ELR (cell line): ENCODE measurements at regions not wholly inside any gene's neighbourhood (a gene's known extent, or its start where the extent isn't known, plus 50 kb on each side); places are given as distances from the start of the nearest gene placed in this dataset.
A peak's percentile ranks its signal among the peaks of the same experiment; 100 is the strongest.
"Not testable (repeated sequence)": the region's sequence is repeated elsewhere in the genome, so short reads cannot be mapped to it uniquely, and the experiment has no call there.

ENCODE experiments used
- DNase-seq: peaks from one replicate; pipeline ENCODE4 v3.0.0-alpha.2; 2015; ENCODE audit warnings: low read depth

DNA sequence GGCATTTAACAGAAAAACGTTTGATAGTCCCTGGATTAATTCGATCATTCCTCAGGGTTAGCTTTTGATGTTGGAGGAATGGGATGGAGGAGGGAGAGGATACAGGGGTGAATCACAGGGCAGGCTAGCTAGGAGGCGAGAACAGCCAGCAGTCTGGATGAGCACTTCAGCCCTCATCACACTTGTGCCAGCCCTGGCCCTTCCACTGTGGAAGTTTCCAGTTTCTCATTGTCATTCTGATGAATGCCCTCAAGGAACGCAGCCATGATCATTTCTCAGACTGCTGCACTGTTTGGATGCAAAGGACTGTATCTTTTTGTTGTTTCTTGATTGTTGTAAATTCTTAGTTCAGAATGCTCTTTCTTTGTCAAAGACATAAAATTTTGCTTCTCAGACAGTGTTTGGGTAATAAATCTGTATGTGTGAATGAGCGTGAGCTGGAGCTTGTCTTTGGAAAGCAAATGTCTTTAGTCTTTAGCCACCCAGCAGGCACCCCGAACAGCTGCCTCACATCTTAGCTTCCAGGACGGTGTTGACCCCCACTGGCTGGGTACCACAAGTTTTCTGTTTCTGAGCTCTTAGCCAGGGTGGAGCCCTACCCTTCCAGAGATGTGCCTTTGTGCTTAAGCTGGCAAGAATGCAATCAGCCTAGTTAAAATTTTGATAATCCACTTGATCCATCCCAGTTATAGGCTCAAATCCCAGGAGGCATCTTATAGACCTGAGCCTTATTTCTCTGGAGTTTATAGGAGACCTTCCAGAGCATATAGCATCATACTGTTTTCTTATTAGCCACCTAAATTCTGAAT, 121.1 kb downstream of the PDCD6IP start:
- no peak for DNase-seq

DNA sequence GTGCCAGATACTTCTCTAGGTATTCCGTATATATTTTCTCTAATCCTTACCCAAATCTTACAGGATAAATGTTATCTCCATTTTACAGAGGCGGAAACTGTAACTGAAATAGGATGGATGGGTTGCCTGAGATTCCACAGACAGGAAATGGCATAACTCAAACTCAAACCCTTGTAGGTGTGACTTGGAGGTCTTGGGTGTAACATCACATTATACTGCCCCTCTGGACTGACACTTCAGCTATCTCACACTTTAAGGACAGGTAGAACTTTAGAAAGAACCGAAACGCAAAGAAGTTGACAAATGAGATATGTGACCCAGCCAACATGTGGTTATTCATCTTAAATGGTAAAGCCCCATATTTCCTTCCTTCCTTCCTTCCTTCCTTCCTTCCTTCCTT, 122.1 kb downstream of the PDCD6IP start:
- no peak for DNase-seq

DNA sequence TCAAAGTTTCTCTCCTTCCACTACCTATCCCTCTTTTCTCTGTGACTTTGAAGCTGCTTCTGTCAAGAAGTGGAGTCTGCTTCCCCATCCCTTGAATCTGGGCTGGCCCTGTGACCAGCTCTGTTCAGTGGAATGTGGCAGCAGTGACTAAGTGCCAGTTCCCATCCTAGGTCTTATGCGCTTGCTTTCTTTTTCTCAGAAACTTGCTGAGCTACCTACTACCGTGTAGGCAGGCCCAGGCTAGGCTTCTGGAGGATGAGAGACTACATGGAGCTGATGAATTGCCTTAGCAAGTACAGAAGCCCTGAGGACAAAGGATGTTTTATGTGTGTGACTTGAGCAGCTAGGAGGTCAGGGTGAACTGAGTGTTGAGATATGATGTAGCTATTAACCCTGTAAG, 123.2 kb downstream of the PDCD6IP start:
- no peak for DNase-seq

DNA sequence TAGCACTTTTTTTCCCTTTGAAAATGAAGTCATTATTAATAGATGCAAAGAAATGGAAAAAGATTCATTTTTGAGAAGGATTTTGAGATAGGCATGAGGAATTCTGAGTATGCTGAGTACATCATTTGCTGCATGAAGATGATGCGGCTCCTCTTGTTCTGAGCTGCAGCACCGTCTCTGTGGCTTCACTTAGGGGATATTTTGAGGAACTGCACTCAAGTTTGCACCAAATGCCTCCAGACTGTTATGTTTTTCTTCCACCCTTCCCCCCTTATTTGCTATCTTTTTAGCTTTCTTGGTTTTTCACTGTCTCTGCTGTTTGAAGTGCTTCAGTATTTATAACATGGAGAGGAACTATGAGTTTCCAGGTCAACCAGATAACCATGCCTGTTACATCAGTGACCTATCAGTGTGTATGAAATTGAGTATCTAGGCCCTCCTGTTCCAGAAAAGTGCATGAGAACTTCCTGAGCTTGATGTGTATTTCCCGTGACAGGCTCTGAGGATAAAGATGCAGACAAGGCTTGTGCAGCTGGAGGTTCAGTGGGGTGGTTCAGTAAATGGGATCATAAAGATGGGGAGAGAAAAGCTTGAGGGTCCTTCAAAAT, 128.7 kb downstream of the PDCD6IP start:
- no peak for DNase-seq

DNA sequence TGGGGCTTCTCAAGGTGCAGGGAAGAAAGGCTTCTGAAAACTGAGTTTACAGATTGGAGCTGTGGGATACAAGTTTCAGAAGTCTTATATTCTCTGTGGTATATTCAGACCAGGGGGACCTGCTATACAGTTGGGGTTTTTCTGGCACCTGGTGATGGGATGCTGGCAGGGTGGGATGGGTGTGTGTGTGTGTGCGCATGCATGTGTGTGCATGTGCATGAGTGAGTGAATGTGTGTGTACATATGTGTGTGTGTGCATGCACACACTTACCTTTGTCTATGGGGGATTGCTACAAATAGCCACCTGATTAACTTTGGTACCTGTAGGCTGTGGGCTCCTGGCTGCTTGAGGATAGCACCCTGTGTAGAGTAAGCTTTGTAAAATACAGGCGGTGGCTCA, 131.4 kb downstream of the PDCD6IP start:
- DNase-seq: no peak

DNA sequence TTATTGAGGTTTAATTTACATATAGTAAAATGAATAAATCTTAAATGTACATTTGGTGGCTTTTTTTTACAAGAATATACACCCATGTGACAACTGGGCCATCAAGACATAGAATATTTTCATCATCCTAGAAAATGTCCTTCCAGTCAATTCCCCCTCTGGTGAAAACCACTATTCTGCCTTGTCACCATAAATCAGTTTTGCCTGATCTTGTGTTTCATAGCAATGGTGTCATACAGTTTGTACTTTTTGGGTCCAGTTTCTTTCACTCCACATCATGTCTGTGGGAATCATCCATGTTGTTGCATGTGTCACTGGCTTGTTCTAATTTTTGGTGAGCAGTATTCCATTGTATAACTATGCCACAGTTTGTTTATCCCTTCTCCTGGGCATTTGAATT, 133.1 kb downstream of the PDCD6IP start:
- no peak for DNase-seq

DNA sequence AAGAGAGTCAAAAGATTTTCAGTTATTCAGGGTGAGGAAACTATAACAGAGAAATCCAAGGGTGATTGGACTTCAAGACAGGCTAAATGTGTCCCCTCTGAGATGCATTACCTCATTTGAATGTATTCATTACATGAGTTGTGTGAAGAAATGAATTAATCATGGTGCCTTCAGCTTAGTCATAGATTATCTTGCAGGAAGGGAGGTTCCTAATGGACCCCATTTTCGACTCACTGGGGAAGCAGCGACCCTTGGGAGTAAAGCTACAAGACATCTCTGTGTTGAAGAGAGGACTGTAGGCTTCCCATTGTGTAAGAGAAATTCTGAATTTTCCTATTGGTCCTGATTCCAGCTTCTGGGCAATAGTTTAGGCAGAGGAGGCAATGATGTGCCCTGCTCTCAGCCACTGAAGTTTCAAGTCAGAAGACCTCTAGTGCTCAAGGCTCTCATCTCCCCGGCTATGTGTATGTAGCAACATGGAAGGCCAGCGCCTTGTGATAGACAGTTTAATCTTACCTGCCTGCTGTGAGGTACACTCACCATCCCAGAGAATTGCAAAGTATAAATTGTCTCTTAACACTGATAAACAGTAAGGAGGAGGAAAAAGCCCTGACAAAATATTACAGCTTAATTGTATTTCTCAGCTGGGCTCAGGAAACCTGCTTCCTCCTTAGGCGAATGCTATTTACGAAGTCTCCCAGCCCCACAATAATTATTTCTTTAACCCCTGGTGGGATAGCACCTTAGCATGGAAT, 133.8 kb downstream of the PDCD6IP start:
- no peak for DNase-seq

DNA sequence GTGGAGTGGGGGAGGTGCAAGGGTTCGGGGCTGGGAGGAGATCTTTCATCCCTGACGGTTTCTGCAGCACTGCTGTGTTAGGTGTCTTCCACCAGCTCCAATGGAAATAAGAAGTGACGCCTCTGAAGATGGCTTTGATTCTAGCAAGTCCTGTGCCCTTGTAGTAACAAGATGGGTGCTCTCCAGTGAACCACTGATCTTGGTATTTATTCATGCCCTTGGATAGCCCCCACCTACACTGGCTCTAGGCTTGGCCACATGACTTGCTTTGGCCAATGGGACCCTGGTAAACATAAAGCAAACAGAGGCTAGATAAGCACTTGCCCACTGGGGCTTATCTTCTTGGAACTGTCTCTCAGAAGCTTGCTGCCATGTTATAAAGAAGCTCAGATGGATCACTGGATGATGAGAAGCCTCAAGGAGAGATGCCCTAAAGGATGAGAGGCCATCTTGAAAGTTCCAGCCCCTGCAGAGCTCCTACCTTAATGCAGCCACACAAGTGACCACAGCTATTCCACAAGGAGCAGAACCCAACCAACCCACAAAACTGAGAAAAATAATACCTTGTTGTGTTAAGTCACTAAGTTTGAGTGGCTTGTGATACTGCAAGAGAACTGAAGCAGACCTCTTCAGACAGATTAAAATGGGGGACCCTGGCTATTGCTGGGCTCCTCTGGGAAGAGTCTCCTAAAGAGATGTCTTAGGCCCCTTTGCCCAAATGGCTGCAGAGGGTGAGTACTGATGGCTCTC, 137.9 kb downstream of the PDCD6IP start:
- no peak for DNase-seq

DNA sequence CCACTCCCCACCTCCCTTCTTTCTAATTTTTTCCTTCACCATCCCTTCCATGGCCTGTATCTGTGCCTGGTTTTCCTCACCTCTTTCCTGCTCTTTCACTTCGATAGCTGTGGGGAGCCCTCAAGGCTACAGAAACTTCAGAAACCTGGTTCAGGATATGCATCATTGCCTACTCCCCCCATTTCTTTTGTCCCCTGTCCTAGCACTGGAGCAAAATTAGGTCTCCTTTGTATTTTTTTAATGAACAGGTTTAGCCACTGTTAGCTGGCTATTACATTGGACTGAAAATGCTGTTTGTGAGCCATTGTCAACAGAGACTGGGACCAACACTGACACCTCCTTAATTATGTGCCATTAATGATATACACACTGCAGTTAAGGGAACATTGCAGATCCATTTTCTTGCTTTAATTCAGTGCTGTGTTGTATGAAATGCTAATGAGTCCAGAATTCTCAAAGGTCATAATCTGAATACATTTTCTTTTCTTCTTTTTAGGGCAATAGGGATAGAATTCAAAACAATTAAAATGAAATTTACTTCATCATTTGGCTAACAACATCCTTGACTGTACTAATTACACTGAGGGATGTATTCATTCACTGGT, 138.6 kb downstream of the PDCD6IP start:
- no peak for DNase-seq

DNA sequence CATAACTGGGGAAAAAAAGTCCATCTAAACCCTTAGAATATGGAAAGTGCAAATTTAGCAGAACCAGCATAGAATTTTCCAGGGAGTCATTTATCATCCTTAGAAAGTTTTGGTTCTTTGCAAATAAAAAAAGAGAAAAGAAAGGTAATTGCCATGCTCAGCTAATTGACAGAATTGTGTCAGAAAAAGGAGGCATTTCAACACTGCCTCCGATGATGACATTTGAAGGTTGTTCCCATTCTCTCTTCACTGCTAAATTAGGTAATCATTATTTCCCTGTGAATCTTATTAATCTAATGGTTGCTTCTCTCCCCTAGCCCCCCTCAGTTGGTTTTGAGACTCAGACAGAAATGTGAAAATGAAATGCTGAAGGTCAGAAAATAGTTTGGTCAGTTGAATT, 139.2 kb downstream of the PDCD6IP start:
- no peak for DNase-seq

DNA sequence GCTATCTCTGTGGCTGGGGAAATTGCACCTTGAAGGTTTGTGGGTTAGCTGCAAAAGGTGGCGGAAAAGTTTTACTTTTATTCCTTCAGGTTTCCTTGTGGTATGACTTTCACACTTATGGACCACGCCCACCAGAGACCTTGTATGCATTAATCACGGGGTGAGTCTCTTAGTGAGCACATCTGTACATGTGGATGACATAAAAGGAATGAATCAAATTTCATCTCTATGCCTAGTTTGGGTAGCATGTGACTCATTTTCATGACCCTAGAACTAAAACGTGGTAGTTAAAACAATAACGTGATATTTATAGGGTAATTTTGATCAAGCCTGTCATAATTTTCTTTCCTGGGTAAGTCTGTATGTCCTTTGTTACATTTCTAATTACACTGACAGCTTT, 141.7 kb downstream of the PDCD6IP start:
- DNase-seq: peak; percentile 47

DNA sequence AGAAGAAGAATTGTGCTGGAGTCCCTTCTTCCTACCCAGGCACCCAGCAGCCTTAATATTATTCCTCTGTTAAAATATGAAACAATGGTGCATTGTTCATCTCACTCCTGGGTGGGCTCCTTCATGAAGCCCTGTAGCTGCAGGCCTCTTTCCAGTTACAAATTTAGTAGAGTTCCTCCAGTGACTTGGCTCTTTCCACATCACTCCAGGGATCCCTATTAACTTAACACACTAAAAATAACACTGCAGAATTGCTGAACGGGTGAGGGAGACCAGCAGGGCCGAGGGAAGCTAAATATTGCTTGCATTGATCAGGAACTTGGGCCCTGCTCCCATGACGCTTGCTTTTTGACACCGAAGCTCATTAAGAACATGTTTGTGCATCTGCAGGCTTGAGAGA, 142.3 kb downstream of the PDCD6IP start:
- no peak for DNase-seq

DNA sequence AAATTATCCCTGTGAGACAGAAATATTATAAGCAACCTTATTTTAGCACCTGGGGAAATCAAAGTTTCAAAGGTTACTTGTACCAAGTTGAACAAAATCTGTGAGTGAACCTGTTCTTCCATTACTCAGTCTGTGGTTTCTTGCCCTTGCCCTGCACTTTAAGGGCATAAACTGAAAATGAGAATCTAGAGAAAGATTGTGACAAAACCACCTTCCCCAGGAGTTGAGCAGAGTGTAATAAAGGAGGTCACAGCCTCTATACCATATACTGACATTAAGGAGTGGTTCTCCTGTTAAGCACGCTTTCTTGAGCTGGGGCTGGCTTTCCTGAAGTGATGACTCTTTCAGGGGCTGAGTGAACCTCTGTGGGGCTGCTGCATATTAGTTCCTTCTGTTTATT, 143.4 kb downstream of the PDCD6IP start:
- DNase-seq: no peak

DNA sequence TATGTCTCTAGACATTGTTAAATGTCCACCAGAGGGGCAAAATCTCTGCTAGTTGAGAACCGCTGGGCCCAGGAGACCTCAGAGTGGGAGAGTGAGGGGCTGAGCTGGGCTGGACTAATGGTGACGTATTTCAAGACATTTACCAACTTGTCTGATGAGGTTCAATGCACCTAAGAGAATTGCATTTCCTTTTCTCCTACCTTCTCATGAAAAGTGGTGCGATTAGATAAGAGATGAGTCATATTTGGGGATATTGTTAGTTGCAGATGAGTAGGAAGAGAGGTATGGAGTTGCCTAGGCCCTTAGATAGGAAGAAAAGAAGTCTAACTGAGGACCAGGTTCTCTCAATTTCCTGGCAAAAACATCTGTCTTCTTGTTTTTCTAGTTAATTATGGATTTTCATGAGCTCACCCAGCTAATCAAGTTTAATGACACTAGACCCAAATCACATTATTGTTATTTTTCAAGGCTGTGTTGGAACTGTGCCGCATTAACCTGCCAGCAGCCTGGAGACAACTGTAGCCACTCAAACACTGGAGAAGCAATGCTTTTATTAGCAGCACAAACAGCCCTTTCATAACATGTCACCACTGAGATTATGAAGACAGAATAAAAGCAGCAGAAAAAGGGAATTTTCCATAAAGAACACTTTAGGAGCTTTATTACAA, 144.2 kb downstream of the PDCD6IP start:
- peak; percentile 21 for DNase-seq

DNA sequence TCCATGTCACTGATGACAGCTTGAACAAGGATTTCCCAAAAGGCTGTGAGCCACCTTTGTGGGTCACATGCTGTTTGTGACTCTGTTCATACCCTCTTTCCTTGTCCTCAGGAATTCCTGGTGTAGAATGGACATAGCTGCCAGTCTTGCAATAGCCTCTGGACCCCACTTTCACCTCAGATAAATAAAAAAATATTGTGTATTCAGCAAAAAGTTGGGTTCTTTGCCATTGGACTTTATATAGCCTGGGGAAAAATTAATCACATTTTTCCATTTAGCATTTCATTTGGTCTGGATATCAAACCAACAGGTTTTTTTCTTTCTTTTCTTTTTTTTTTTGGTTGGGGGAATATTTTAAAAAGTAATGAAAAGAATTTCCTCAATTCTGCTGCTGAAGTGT, 144.8 kb downstream of the PDCD6IP start:
- no peak for DNase-seq

DNA sequence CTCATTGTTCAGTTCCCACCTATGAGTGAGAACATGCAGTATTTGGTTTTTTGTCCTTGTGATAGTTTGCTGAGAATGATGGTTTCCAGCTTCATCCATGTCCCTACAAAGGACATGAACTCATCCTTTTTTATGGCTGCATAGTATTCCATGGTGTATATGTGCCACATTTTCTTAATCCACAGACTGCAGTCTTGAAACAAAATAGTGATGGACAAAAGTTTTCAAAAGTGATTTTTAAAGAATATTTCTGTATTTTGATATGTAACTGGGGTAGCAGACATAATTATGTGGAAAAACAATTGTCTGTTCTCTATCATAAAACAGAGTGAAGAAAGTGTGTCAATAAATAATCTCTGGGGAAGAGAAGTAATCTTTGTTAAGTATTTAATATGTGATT, 148.2 kb downstream of the PDCD6IP start:
- DNase-seq: not testable (repeated sequence)

DNA sequence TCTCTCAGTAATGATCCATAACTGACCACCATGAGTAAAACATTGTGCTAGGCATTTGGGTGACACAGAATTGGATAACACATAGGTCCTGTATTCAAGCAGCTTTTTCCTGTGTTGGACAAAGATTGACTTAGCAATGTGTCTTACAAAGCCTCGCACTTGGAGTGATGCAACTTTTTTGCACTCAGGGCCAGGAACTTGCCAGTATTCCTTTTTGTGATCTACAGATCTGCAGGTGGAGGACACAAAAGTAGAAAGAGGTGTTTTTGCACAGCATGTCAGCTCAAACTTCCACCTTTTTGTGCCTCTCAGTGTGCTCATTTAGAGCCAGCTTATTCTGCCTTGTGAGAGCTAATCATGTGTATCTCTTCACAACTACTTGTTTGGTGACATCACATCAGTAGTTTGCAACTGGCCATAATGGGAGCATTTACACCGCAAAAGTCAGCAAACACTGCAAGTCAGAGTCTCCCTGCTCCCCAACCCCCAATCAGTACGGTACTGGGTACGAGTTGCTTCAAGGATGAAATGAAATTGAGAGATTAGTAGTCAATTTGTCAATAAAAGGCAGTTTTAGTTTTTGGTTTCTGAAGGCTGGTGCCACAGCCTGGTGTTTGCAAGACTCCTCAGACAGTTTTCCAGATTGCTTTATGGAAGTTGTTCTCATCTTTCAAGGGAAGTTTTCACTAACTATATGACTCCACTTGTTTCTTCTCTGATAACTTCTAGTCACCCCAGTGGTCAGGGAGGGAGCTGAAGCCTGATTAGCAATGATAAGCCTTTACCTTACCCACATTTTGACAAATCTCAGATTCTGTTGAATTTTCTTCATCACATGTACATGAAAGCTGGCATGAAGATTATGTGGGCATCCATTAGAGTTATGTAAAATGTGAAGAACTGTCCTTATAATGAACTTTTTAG, 149.1 kb downstream of the PDCD6IP start:
- no peak for DNase-seq

DNA sequence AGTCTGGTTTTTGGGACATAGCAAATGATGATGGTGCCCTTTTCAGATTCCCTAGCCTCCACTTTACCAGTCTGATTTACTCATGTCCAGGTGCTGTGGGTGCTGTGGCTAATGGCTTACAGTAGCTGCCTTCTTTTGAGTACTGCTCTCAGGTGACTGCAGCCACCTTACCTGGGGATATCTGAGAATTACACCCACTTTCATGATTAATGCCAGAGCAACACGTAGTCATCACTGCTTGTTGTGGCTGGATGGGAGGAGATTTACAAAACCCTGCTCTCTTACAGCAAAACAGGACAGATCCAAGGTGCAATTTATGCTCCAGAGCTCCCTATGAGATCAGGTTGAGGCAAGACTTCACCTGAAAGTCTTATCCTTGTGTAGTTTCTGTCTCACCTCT, 150.6 kb downstream of the PDCD6IP start:
- DNase-seq: no peak

DNA sequence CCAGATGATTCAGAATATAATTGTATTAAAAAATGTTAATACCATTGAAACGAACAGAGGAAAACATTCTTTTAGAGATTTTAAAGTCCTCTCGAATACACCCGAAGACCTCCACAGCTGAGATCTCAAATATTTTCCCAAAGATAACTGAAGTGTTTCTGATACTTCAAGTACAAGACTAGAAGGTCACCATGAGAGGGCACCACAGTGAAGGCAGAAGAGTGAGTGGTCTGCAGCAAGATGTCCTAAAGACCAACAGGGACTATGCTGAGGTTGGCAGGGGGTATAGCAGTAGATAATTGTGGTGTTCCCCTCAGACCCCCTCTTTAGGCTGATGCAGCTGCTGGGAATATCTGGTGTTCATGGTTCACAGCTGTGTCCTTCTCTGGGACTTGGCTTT, 156.5 kb downstream of the PDCD6IP start:
- DNase-seq: peak; percentile 29

DNA sequence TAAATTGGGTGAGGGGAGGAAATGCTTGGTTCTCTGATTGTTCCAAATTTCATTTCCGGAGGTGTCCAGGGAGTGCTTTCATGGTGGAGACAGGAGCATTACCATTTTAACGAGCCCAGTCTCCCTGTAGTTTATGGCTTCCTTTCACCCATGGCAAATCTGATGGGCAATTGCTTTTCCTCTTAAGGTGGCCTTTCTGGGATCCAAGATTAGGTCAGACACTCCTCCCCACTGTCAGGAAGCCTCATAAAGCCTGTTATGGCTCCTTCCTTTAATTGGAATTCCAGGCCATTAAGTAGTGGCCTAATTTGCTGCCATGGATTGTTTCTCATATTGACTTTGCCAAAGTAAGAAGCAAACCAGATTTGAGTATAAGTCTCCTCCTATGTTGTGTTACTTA, 157.8 kb downstream of the PDCD6IP start:
- DNase-seq: no peak
